GM12892 (cell line): ENCODE measurements at regions not wholly inside any gene's neighbourhood (a gene's known extent, or its start where the extent isn't known, plus 50 kb on each side); places are given as distances from the start of the nearest gene placed in this dataset.

Source experiments
- POLR2A ChIP-seq: IDR thresholded peaks from 2 replicates; pipeline ENCODE4 v1.6.1; 2011; ENCODE audit warnings: low read depth, low read length, control low read depth
- POLR2AphosphoS5 ChIP-seq: IDR thresholded peaks from 2 replicates; pipeline ENCODE4 v1.6.1; 2011; ENCODE audit warnings: low read depth, low read length, control low read depth
- TAF1 ChIP-seq: IDR thresholded peaks from 2 replicates; pipeline ENCODE4 v1.6.1; 2011; ENCODE audit warnings: low read depth, mild to moderate bottlenecking, control low read depth, low read length, borderline replicate concordance

DNA sequence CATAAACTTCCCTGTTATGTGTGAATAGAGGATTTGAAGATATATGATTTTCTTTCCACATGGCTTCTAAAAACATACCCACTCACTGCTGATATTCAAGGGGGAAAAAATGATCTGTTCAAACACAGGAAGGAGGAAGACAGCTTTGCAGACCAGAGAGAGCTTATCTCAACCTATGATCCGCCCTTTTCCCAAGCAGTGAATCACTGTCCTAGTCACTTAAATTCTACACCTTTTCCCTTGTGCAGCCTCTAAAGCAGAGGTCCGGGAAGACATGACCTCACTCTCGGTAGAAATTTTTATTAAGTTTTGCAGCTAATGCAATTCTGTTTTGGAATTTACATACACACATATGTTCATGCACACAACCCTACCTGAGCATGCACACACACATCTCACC, 197.2 kb downstream of the DIRAS2 start:
- no peak for TF ChIP-seq POLR2AphosphoS5
- TF ChIP-seq POLR2A, result no peak
- TF ChIP-seq TAF1, result no peak
